COLO668 (cell line): ENCODE measurements at regions not wholly inside any gene's neighbourhood (a gene's known extent, or its start where the extent isn't known, plus 50 kb on each side); places are given as distances from the start of the nearest gene placed in this dataset.
"Not testable (repeated sequence)": the region's sequence is repeated elsewhere in the genome, so short reads cannot be mapped to it uniquely, and the experiment has no call there.

ENCODE experiments used
- DNase-seq: peaks from one replicate; lab custom pipeline; 2025; ENCODE audit not compliant: unreplicated experiment; lab: John Stamatoyannopoulos, UW

GRCh38 chr4:85102606-85103005 is 136.1 kb upstream of the WDFY3 start:
- no peak for DNase-seq

GRCh38 chr4:85106166-85106565 is 139.7 kb upstream of the WDFY3 start:
- DNase-seq = no peak

DNA sequence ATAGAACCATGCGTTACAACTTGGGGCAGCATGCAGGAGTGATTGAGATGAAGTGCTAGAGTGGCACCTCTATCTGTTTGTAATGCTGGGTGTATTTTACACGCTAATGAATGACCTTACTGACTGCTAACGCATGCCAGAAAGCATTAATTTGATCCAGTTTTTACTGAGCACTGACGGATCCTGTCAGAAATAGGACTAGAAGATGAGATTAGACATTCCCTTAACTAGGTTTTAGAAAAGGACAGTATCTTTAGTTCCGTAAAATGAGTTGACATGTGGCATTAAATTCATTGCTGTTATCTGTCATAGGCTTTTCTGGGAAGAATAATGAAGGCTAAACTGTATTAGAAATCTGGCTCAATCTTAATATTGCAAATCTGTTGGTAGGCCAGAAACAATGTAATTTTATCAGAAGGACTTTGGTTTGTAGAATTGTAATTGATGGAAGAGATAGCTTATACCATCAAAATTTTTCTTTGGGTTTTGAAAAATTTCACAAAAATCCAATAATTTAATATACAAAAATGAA is 140.4 kb upstream of the WDFY3 start:
- no peak for DNase-seq

GRCh38 chr4:85107553-85107952 is 141.1 kb upstream of the WDFY3 start:
- no peak for DNase-seq

- no peak for DNase-seq
Measured at GRCh38 chr4:85113706-85114105, 147.2 kb upstream of the WDFY3 start.

DNA sequence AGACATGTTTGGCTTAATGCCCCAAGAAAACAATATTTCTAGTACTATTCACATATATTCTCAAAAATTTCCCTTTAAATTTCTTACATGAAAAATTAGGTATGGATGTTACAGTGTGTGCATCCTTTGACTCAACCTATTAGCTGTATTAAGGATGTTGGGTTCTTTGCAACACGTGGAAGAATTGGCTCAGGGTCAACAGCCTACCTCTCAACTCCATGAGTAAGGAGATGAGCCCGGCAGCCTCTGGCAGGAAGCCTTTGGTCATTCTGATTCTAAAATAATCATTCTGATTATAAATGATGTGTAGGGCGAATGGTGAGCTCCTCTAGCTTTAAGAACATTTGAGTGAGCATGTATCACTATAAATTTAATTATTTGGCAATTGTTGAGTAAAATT is 148.0 kb upstream of the WDFY3 start:
- DNase-seq = no peak

DNA sequence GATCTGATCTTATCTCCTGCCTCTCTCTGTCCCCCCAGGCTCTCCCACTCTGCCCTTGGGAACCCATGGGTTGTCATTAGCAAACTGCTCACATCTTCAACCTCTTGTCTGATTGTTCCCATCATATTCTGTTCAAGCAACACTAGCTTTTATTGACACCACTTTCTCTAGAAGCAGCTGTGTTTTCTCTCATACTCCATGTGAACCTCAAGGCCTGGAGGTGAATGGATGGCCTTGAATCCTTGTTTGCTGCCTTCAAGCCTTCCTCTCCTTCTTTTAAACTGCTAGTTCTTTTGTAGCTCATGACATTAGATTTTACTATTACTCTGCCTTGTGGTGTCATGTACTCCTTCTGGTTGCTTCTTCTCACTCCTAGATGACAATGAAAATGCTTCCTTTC is 149.5 kb upstream of the WDFY3 start:
- no peak for DNase-seq

GRCh38 chr4:85125688-85126087 is 159.2 kb upstream of the WDFY3 start:
- no peak for DNase-seq

GRCh38 chr4:85126991-85127591 is 160.6 kb upstream of the WDFY3 start:
- no peak for DNase-seq

DNA sequence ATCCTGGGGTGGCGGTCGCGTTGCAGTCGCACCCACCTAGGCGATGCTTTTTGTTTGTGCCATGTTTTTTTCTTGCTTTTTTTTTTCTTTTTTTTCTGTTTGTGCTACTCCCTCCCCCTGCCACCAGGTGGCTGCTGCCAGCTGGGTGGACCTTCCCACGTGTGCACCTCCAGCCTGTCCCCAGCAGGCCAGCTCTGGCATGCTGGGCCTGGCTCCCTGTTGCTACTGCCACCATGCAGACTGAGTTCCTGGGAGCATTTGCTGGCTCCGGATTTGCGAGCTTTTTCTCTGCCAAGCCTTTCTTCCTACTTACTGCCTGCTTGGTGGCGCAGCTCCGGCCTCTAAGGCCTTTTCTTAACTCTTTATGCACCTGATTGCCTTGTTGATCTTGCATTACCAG is 161.2 kb upstream of the WDFY3 start:
- DNase-seq = no peak

- DNase-seq = no peak
Measured at GRCh38 chr4:85128246-85129204, 162.0 kb upstream of the WDFY3 start.

DNA sequence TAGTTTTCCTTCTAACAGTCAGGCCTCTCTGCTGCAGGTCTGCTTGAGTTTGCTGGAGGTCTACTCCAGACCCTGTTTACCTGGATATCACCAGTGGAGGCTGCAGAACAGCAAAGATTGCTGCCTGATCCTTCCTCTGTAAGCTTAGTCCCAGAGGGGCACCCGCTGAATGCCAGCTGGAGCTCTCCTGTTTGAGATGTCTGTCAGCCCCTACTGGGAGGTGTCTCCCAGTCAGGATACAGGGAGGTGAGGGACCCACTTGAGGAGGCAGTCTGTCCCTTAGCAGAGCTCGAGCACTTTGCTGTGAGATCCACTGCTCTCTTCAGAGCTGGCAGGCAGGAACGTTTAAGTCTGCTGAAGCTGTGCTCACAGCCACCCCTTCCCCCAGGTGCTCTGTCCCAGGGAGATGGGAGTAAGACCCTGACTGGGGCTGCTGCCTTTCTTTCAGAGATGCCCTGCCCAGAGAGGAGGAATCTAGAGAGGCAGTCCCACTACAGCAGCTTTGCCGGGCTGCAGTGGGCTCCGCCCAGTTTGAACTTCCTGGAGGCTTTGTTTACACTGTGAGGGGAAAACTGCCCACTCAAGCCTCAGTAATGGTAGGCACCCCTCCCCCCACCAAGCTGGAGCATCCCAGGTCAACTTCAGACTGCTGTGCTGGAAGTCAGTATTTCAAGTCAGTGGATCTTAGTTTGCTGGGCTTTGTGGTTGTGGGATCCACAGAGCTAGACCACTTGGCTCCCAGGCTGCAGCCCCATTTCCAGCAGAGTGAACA is 163.1 kb upstream of the WDFY3 start:
- not testable (repeated sequence) for DNase-seq

- no peak for DNase-seq
Measured at GRCh38 chr4:85132117-85132516, 165.6 kb upstream of the WDFY3 start.

GRCh38 chr4:85132570-85132969 is 166.1 kb upstream of the WDFY3 start:
- DNase-seq = no peak

- not testable (repeated sequence) for DNase-seq
Measured at GRCh38 chr4:85139749-85140148, 173.3 kb upstream of the WDFY3 start.

GRCh38 chr4:85142451-85142850 is 176.0 kb upstream of the WDFY3 start:
- no peak for DNase-seq

DNA sequence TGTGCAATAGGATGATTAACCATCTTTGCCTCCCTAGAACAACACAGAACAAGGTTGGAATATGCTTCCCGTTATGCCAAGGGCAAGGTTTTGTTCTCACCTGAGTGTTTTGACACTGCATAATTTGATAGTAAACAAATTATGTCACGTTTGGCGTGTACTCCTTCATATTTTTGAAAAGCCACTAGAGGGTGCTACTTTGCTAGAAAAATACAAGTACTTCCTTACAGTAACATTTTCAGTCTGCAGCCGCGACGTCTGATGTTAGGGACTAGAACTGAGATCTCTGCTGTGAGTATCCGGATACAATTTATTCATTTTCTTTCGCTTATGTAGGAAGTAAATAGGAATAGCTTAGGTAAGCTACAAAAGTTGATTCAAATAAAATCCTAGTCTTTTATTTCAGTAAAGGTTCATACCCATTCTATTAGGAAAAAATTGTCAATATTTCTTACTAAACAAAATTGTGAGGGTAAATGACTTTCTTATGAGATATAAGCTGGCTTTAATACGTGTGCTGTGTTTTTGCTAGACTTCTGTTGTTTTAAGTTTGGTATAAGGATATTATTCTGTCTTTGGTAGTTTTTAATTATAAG is 181.1 kb upstream of the WDFY3 start:
- DNase-seq = no peak

DNA sequence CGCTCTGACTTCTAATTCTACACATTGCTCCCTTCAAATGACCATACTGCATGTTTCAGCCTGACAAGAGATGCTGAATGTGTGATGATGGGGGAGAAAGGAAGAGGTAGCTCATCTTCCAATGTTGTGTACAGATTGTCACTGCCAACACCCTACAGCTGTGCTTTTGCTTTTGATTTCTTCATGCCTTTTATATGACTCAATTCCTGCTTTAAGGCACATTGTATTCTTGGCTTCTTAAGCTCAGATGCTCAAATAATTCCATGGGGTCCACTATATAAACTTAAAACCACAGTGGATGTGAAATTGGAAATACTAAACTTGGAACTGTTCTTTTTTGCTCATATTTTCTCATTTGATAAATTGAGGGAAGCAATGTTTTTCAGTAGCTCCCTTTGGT is 183.2 kb upstream of the WDFY3 start:
- DNase-seq = no peak

DNA sequence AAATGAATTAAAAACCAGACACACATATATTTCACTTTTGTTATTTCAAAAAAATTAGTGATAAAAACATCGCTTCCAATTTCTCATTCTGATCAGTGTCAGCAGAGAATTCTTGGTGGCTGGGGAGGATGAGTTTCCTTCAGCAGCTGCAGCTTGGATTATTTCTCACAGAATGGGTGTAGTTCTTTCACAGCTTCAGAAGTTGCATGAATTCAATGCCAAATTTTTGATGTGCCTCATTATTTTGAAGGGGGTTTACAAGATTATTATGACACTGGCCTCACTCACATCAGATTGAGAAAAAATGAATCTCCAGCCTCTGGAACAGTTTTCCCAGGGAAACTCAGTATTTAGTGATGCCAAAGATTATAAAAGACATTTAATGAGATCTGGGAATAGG is 184.9 kb upstream of the WDFY3 start:
- DNase-seq = no peak

GRCh38 chr4:85151786-85152185 is 185.3 kb upstream of the WDFY3 start:
- DNase-seq = no peak

- no peak for DNase-seq
Measured at GRCh38 chr4:85152480-85152879, 186.0 kb upstream of the WDFY3 start.
